ENCODE measurements at regions not wholly inside any gene's neighbourhood (a gene's known extent, or its start where the extent isn't known, plus 50 kb on each side); places are given as distances from the start of the nearest gene placed in this dataset.
"Not testable (repeated sequence)": the region's sequence is repeated elsewhere in the genome, so short reads cannot be mapped to it uniquely, and the experiment has no call there.

GRCh38 chr6:111925296-111925695, 52.0 kb upstream of the FYN start:
- no peak for DNase-seq

- no peak for DNase-seq
These were observed 53.6 kb upstream of the FYN start for GRCh38 chr6:111926731-111927302.

DNA sequence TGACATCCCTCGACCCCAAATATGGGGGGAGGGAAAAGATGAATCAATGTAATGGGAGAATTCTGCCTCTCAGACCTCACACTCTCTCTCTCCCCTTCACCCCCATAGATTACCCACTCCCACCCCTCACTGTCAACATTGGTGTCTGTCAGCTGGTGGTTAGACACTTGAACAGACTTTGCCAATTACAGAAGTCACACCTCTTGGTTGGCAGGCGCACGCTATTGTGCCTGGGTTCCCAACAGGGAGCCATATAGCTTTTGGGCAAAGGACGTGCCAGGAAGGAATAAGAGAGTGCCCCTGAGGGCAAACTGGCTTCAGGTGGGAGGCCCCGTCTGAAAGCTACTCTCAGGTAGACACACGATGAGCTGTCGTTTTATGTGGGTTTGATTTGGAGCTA, 54.1 kb upstream of the FYN start:
- no peak for DNase-seq

GRCh38 chr6:111928139-111928538, 54.9 kb upstream of the FYN start:
- DNase-seq = no peak

GRCh38 chr6:111934611-111935010, 61.4 kb upstream of the FYN start:
- DNase-seq = not testable (repeated sequence)

- DNase-seq = no peak
These were observed 63.5 kb upstream of the FYN start for GRCh38 chr6:111936718-111937117.

GRCh38 chr6:111938710-111939109, 65.5 kb upstream of the FYN start:
- DNase-seq = no peak

- DNase-seq = no peak
These were observed 66.7 kb upstream of the FYN start for GRCh38 chr6:111939902-111940301.

- DNase-seq = no peak
These were observed 67.5 kb upstream of the FYN start for GRCh38 chr6:111940801-111941200.

DNA sequence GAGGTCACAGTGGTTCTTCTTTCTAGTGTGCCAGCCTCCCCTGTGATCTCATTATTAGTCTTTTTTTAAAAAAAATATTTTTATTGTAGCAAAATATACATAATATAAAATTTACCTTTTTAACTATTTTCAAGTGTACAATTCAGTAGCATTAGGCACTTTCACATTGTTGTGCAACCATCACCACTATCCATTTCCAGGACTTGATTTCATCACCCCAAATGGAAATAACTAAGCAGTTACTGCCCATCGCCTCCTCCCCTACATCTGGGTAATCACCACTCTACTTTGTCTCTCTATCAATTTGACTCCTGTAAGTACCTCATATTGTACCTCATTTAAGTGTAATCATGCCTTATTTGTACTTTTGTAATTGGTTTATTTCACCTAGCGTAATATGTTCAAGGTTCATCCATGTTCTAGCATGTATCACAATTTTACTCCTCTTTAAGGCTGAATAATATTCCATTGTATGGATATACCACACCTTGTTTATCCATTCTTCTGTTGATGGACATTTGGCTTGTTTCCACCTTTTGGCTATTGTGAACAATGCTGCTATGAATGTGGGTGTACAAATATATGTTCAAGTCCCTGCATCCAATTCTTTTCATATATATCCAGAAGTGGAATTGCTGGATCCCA, 68.6 kb upstream of the FYN start:
- no peak for DNase-seq

DNA sequence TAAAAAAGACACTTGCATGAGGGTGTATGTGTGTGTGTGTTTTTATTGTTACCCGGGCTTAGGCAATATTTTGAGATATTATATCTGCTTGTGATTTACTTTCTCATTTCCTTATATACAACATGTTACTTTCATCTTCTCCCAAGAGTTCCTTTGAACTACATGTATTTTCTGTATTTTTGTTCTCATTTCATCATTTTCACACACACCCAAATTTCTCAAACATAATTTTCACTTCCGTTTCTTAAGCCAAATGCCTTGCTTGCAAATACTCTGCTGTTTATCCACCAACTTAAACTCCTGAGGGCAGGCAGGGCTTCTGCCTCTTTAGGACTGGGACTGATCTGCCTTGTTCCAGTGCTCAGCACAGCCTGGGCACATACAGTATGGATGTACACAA, 69.3 kb upstream of the FYN start:
- DNase-seq = no peak

- DNase-seq = no peak
These were observed 70.0 kb upstream of the FYN start for GRCh38 chr6:111943266-111943665.

GRCh38 chr6:111943726-111944125, 70.5 kb upstream of the FYN start:
- DNase-seq = no peak

GRCh38 chr6:111944541-111944940, 71.3 kb upstream of the FYN start:
- DNase-seq = no peak

DNA sequence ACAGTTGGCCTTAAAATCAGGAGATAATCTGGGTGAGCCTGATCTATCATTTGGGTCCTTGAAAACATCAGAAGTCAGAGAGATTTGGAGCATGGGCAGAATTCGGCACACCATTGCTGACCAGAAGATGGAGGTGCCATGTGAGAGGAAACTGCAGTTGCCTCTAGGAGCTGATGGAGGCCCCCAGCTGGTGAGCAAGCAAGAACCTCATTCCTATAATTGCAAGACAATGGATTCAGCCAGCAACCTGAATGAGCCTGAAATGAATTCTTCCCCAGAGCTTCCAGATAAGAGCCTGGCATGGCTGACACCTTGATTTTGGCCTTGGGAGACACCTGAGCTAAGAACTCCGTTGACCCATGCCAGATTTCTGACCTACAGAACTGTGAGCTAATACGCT, 76.3 kb upstream of the FYN start:
- DNase-seq = no peak

GRCh38 chr6:111949984-111950383, 76.7 kb upstream of the FYN start:
- not testable (repeated sequence) for DNase-seq

- no peak for DNase-seq
These were observed 77.6 kb upstream of the FYN start for GRCh38 chr6:111950661-111951496.

GRCh38 chr6:111951497-111952085, 78.3 kb upstream of the FYN start:
- no peak for DNase-seq

DNA sequence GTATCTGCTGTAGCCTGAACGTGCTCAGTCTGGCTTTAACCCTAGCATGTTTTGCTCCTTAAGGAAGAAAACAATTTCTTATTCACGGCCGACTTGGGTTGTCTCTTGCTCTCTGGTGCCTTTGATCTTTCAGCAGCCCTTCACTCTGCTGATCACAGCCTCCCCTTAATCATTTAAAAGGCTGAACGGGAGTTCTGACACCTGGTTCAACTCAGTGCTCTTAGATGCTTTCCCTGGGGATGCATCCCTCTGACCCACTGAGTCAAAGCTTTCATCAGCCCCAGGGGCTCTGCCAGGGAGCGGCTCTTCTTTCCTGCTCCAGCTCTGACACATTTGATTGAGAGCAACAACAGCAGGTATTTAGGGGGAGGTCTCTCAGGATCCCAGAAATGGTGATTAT, 79.0 kb upstream of the FYN start:
- no peak for DNase-seq

GRCh38 chr6:111952821-111953540, 79.7 kb upstream of the FYN start:
- DNase-seq = no peak

DNA sequence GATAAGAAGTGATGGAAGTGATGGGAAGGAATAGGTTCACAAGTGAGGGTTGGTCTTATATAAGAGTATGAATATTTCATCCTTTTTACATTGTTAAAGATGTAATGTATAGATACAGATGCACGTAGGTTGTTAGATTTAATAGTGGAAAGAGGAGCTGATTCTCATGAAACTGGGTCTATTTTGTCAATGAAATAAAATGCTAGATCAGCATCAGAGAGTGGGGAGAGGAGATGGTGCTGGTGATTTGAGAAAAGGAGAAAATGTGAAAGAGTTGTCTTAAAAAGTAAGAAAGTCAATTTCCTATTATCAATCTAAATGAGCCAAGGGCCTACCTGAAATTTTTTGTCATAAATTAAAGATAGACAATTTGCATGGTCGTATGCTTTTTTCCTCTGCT, 82.8 kb upstream of the FYN start:
- DNase-seq = no peak

DNA sequence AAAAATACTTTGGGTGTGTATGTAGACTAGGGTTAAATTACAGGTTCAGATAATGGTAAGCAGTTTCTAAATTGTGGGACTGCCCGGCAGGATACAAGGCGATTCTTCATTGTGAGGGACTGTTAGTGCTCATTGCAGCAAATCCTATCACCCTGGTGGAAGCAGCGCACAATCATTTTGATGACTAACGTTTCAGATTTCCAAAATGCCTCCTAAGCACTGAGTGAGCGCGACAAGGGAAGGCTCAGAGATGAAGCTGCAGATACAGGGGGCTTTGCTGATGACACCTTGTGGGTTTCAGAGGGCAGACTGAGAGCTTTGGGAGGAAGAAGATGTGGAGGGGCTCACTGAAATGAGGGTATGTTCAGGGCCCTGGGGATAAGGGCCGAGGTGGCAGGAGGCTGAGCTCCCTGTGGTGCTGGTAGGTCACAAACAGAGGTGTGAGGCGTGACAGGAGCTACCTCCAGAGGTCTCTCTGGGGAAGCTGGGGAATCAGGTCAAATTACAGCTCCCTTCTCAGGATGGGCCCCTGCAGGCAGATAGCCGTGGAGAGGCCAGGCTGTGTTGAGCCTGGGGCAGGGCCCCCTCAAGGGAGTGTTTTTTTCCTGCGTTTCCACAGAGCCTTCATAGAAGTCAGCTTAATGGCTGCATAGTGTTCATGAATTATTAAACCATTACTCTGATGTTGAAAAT, 84.5 kb upstream of the FYN start:
- DNase-seq = no peak

GRCh38 chr6:111958534-111958933, 85.3 kb upstream of the FYN start:
- DNase-seq = no peak

Data from amniotic stem cell (primary cell).